ENCODE measurements at regions not wholly inside any gene's neighbourhood (a gene's known extent, or its start where the extent isn't known, plus 50 kb on each side); places are given as distances from the start of the nearest gene placed in this dataset.
"Not testable (repeated sequence)": the region's sequence is repeated elsewhere in the genome, so short reads cannot be mapped to it uniquely, and the experiment has no call there.

DNA sequence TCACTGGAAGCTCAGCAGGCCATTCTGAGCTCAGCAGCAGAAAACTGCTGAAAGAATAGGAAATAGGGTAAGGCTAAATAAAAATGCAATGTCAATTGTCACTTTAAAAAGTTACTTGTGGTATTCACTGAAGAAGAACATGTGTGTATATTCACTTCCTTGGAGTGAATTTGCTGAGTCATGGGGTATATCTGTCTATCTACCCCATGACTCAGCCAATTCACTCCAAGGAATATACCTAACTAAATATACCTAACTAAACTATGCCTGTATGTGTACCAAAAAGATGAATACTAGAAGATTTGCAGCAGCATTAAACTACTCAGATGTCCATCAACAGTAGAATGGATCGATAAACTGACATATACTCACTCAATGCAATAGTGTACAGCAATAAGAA lies 69.5 kb upstream of the KCNAB1 start:
- no peak for DNase-seq

DNA sequence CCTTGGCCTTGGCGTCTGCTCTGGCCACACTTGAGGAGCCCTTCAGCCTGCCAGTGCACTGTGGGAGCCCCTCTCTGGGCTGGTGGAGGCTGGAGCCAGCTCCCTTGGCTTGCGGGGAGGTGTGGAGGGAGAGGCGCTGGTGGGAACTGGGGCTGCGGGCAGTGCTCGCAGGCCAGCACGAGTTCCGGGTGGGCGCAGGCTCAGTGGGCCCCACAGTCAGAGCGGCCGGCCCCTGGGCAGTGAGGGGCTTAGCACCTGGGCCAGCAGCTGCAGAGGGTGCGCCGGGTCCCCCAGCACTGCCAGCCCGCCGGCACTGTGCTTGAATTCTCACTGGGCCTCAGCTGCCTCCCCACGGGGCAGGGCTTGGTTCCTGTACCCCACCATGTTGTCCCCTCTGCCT lies 68.7 kb upstream of the KCNAB1 start:
- DNase-seq = no peak

DNA sequence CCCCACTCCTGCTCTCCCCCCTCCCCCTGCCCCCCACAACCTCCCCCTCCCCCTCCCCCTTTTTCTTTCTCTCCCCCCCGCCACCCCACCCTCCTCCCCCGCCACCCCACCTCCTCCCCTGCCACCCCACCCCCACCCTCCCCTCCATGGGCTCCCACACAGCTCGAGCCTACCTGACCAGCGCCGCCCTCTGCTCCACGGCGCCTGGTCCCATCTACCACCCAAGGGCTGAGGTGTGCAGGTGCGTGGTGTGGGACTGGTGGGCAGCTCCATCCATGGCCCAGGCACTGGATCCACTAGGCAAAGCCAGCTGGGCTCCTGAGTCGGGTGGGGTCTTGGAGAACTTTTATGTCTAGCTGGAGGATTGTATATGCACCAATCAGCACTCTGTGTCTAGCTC lies 68.3 kb upstream of the KCNAB1 start:
- no peak for DNase-seq

DNA sequence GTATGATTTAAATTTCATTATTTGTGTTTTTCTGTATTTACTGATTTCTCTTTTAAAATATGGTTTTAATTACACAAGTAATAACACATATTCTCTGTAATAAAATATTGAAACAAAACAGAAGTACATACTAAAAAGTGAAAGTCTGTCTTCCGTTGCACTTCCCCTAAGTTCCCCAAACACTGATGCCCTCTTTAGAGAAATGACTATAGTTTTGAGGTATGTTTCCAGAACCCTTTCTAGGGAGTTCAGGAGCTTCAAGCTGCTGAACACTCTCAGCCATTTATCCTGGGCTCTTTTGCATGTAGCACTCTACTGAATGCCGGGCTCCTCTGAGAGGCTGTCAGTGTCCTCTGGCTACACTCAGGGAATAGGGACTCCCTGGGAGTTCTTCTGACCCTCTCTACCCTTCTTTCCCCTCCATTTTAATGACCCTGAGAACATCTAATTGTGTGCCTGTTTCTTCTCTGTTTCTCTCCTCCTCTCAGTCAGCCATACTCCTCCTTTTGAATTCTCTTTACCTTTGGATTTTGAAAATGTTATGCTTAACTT lies 60.4 kb upstream of the KCNAB1 start:
- peak; percentile 47 for DNase-seq

DNA sequence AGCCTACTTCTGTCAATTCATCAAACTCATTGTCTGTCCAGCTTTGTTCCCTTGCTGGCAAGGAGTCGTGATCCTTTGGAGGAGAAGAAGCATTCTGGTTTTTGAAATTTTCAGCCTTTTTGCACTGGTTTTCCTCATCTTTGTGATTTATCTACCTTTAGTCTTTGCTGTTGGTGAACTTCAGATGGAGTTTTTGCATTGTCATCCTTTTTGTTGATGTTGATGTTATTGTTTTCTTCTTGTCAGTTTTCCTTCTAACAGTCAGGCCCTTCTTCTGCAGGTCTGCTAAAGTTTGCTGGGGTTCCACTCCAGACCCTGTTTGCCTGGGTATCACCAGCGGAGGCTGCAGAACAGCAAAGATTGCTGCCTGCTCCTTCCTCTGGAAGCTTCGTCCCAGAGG lies 52.2 kb upstream of the KCNAB1 start:
- not testable (repeated sequence) for DNase-seq

DNA sequence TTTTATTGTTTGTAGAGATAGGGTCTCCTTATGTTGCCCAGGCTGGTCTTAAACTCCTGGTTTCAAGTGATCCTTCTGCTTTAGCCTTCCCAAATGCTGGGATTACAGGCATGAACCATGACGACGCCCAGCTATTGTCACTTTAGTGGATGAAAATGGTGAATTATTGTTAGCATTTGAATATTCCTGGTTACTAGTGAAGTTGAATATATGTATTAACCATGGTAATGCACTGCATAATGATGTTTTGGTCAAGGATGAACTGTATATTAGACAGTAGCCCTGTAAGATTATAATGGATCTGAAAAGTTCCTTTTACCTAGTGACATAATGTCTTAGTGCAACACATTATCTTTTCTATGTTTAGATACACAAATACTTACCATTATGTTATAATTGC lies 50.4 kb upstream of the KCNAB1 start:
- no peak for DNase-seq

Measured in inflammatory macrophage treated with lipopolysaccharide for 4 hours (primary cell).